ENCODE measurements at regions not wholly inside any gene's neighbourhood (a gene's known extent, or its start where the extent isn't known, plus 50 kb on each side); places are given as distances from the start of the nearest gene placed in this dataset.
"Not testable (repeated sequence)": the region's sequence is repeated elsewhere in the genome, so short reads cannot be mapped to it uniquely, and the experiment has no call there.

GRCh38 chr1:90864681-90865080 is 147.6 kb upstream of the BARHL2 start:
- Histone ChIP-seq H3K9me3 (ENCODE audit: low read length) (no peaks in the 10 kb centered on the region), H3K36me3 (ENCODE audit: low read depth, low read length) (no peaks in the 10 kb centered on the region), H3K79me2 (ENCODE audit: low read length) (no peaks in the 10 kb centered on the region), H3K9ac (ENCODE audit: low read length) (no peak overlapping the region), H3F3A (ENCODE audit: low read length, unreplicated experiment) (no peaks in the 10 kb centered on the region), H2AFZ (ENCODE audit: low read length) (no peak overlapping the region), H3K27ac (ENCODE audit: low read length) (no peak overlapping the region), H3K4me2 (ENCODE audit: low read length) (no peak overlapping the region), H3K9me2 (replicated peaks; ENCODE audit: low read length) (no peaks in the 10 kb centered on the region), H3K27me3 (ENCODE audit: low read length) (no peaks in the 10 kb centered on the region), H4K20me1 (ENCODE audit: low read length) (no peaks in the 10 kb centered on the region), H3K4me3 (ENCODE audit: low read length) (no peak overlapping the region), H3K4me1 (ENCODE audit: insufficient read depth, low read length) (no peaks in the 10 kb centered on the region)
- CTCF ChIA-PET: no interaction called here
- intact Hi-C loops (cut with micrococcal nuclease): no loop called here
- POLR2A ChIA-PET (ENCODE audit: unreplicated experiment): no interaction called here
- no TSS peak for BruUV-seq (replicated peaks)
- TF ChIP-seq EZH2 (IDR thresholded peaks at IDR 0.05; ENCODE audit: low read length, unreplicated experiment) (no peak), CTCF (conservative IDR thresholded peaks at IDR 0.05; ENCODE audit: low read depth, low read length) (no peak), EZH2phosphoT487 (IDR thresholded peaks at IDR 0.05; ENCODE audit: borderline replicate concordance, low read length) (no peak)
- ATAC-seq (no peak), DNase-seq (no peak)

GRCh38 chr1:90862782-90863181 is 145.7 kb upstream of the BARHL2 start:
- no peaks in the 10 kb centered on the region for H3K79me2 ChIP-seq (ENCODE audit: low read length)
- no peaks in the 10 kb centered on the region for H4K20me1 ChIP-seq (ENCODE audit: low read length)
- no peaks in the 10 kb centered on the region for H3K9me3 ChIP-seq (ENCODE audit: low read length)
- ChIA-PET CTCF (no interaction called here), POLR2A (ENCODE audit: unreplicated experiment) (no interaction called here)
- BruUV-seq (replicated peaks): no TSS peak
- no peaks in the 10 kb centered on the region for H3K9me2 ChIP-seq (replicated peaks; ENCODE audit: low read length)
- TF ChIP-seq CTCF (conservative IDR thresholded peaks at IDR 0.05; ENCODE audit: low read depth, low read length) (no peak), EZH2 (IDR thresholded peaks at IDR 0.05; ENCODE audit: low read length, unreplicated experiment) (no peak), EZH2phosphoT487 (IDR thresholded peaks at IDR 0.05; ENCODE audit: borderline replicate concordance, low read length) (no peak)
- H3K4me1 ChIP-seq (ENCODE audit: insufficient read depth, low read length): no peaks in the 10 kb centered on the region
- no peak overlapping the region for H3K27ac ChIP-seq (ENCODE audit: low read length)
- H3K27me3 ChIP-seq (ENCODE audit: low read length): no peaks in the 10 kb centered on the region
- H3K36me3 ChIP-seq (ENCODE audit: low read depth, low read length): no peaks in the 10 kb centered on the region
- no peak overlapping the region for H3K4me3 ChIP-seq (ENCODE audit: low read length)
- no peak overlapping the region for H2AFZ ChIP-seq (ENCODE audit: low read length)
- no peak overlapping the region for H3K4me2 ChIP-seq (ENCODE audit: low read length)
- no peak for DNase-seq
- no peaks in the 10 kb centered on the region for H3F3A ChIP-seq (ENCODE audit: low read length, unreplicated experiment)
- no peak for ATAC-seq
- no peak overlapping the region for H3K9ac ChIP-seq (ENCODE audit: low read length)
- intact Hi-C loops (cut with micrococcal nuclease): no loop called here

- DNase-seq; H3F3A ChIP-seq (ENCODE audit: low read length, unreplicated experiment); H3K27ac ChIP-seq (ENCODE audit: low read length); H3K4me2 ChIP-seq (ENCODE audit: low read length); H3K4me3 ChIP-seq (ENCODE audit: low read length); H3K27me3 ChIP-seq (ENCODE audit: low read length); H3K9ac ChIP-seq (ENCODE audit: low read length); H3K79me2 ChIP-seq (ENCODE audit: low read length); H4K20me1 ChIP-seq (ENCODE audit: low read length); intact Hi-C loops (cut with micrococcal nuclease); ATAC-seq; H3K36me3 ChIP-seq (ENCODE audit: low read depth, low read length); H3K9me2 ChIP-seq (replicated peaks; ENCODE audit: low read length); H2AFZ ChIP-seq (ENCODE audit: low read length); CTCF ChIA-PET; POLR2A ChIA-PET (ENCODE audit: unreplicated experiment); BruUV-seq (replicated peaks); H3K4me1 ChIP-seq (ENCODE audit: insufficient read depth, low read length); H3K9me3 ChIP-seq (ENCODE audit: low read length): not testable (repeated sequence)
Measured at GRCh38 chr1:90861421-90861820, 144.3 kb upstream of the BARHL2 start.
